ENCODE measurements at regions not wholly inside any gene's neighbourhood (a gene's known extent, or its start where the extent isn't known, plus 50 kb on each side); places are given as distances from the start of the nearest gene placed in this dataset.

- Histone ChIP-seq H3K9me3 (ENCODE audit: control insufficient read depth in 4 of 4, low read length in 3 of 4) (no peaks in the 10 kb centered on the region), H3K27ac (ENCODE audit: low read depth in 1 of 2, low read length in 2 of 2) (no peak overlapping the region), H3K36me3 (ENCODE audit: control insufficient read depth in 4 of 4, insufficient read depth in 3 of 4, low read depth in 1 of 4, low read length in 3 of 4) (no peaks in the 10 kb centered on the region), H3K4me1 (ENCODE audit: control insufficient read depth in 4 of 4, insufficient read depth in 4 of 4, low read length in 3 of 4) (no peaks in the 10 kb centered on the region), H3K4me3 (ENCODE audit: low read depth in 1 of 3, low read length in 3 of 3) (no peak overlapping the region), H3K9ac (ENCODE audit: low read depth in 1 of 2, low read length in 2 of 2) (no peak overlapping the region), H3K27me3 (ENCODE audit: control insufficient read depth in 4 of 4, insufficient read depth in 4 of 4, low read length in 3 of 4) (peaks cover 0 to 2% (median 0%) of the 10 kb centered on the region in 4 donors)
- 87% methylated on average over 2 of the region's 2 CpGs for WGBS
- no peak for DNase-seq (ENCODE audit: low spot score)
- TF ChIP-seq GABPA (IDR thresholded peaks at IDR 0.05 in 1 of 2, conservative IDR thresholded peaks at IDR 0.05 in 1 of 2): no peak
- TF ChIP-seq HNF4G (IDR thresholded peaks at IDR 0.05): no peak
- no peak for TF ChIP-seq EGR1 (IDR thresholded peaks at IDR 0.05; ENCODE audit: low read depth in 2 of 2)
- no peak for TF ChIP-seq HNF4A (conservative IDR thresholded peaks at IDR 0.05)
- TF ChIP-seq REST (IDR thresholded peaks at IDR 0.05): no peak
- no peak for TF ChIP-seq JUND (IDR thresholded peaks at IDR 0.05)
- TF ChIP-seq YY1 (IDR thresholded peaks at IDR 0.05): no peak
- no peak for TF ChIP-seq RAD21 (IDR thresholded peaks at IDR 0.05)
- no peak for TF ChIP-seq FOXA2 (IDR thresholded peaks at IDR 0.05)
- no peak for TF ChIP-seq TAF1 (conservative IDR thresholded peaks at IDR 0.05)
- no peak for TF ChIP-seq MAX (IDR thresholded peaks at IDR 0.05)
- no peak for TF ChIP-seq NR2F2 (IDR thresholded peaks at IDR 0.05)
Observed at GRCh38 chr10:4719671-4720070, 106.3 kb upstream of the AKR1E2 start.

- DNase-seq (ENCODE audit: low spot score): no peak
- H3K9me3 ChIP-seq (ENCODE audit: control insufficient read depth in 4 of 4, low read length in 3 of 4): no peaks in the 10 kb centered on the region
- H3K4me3 ChIP-seq (ENCODE audit: low read depth in 1 of 3, low read length in 3 of 3): no peak overlapping the region
- H3K27me3 ChIP-seq (ENCODE audit: control insufficient read depth in 4 of 4, insufficient read depth in 4 of 4, low read length in 3 of 4): peaks cover 0 to 2% (median 0%) of the 10 kb centered on the region in 4 donors
- H3K36me3 ChIP-seq (ENCODE audit: control insufficient read depth in 4 of 4, insufficient read depth in 3 of 4, low read depth in 1 of 4, low read length in 3 of 4): no peaks in the 10 kb centered on the region
- H3K9ac ChIP-seq (ENCODE audit: low read depth in 1 of 2, low read length in 2 of 2): no peak overlapping the region
- no peaks in the 10 kb centered on the region for H3K4me1 ChIP-seq (ENCODE audit: control insufficient read depth in 4 of 4, insufficient read depth in 4 of 4, low read length in 3 of 4)
- H3K27ac ChIP-seq (ENCODE audit: low read depth in 1 of 2, low read length in 2 of 2): no peak overlapping the region
- TF ChIP-seq RAD21 (IDR thresholded peaks at IDR 0.05) (no peak), EGR1 (IDR thresholded peaks at IDR 0.05; ENCODE audit: low read depth in 2 of 2) (no peak), ZBTB33 (IDR thresholded peaks at IDR 0.05) (no peak), ATF3 (IDR thresholded peaks at IDR 0.05) (no peak), NR2F2 (IDR thresholded peaks at IDR 0.05) (no peak)
- WGBS: 80% methylated on average over 1 of the region's 1 CpG
Observed at GRCh38 chr10:4719036-4719435, 107.0 kb upstream of the AKR1E2 start.

All from liver (tissue), 7 donors.